CD14-positive monocyte (primary cell): ENCODE measurements at regions not wholly inside any gene's neighbourhood (a gene's known extent, or its start where the extent isn't known, plus 50 kb on each side); places are given as distances from the start of the nearest gene placed in this dataset.

Source experiments
- DNase-seq, 3 donors: peaks; one replicate each; pipeline ENCODE4 v3.0.0-alpha.2; 2011 to 2022
- H2AFZ ChIP-seq: 2 replicates; pipeline ENCODE4 v1.6.0; 2012; ENCODE audit warnings: mild to moderate bottlenecking, low read depth, low read length, inconsistent platforms; ENCODE audit not compliant: insufficient read depth, poor library complexity, severe bottlenecking
- H3K27ac ChIP-seq, 2 donors: 1 replicate in 1 of 2; 2 replicates in 1 of 2; pipeline ENCODE4 v1.5.1; 2012 to 2013; ENCODE audit warnings: low read length in 2 of 2, control low read depth in 1 of 2, inconsistent platforms in 1 of 2, low read depth in 1 of 2, mild to moderate bottlenecking in 1 of 2
- H3K27me3 ChIP-seq, 2 donors: one replicate each; pipeline versions ENCODE4 v1.6.0 to v1.6.1; 2011 to 2013; ENCODE audit warnings: low read length in 2 of 2; ENCODE audit not compliant: control insufficient read depth in 2 of 2, insufficient read depth in 2 of 2
- H3K36me3 ChIP-seq, 2 donors: replicated peaks in 1 of 2; 1 replicate in 1 of 2; 2 replicates in 1 of 2; pipeline versions ENCODE4 v1.5.1 to v1.6.1; 2012 to 2013; ENCODE audit warnings: low read length in 2 of 2, control low read depth in 1 of 2, inconsistent platforms in 1 of 2, mild to moderate bottlenecking in 1 of 2; ENCODE audit not compliant: insufficient read depth in 2 of 2, control insufficient read depth in 1 of 2
- H3K4me1 ChIP-seq, 2 donors: 1 replicate in 1 of 2; 2 replicates in 1 of 2; pipeline versions ENCODE4 v1.5.1 to v1.6.1; 2012 to 2013; ENCODE audit warnings: low read length in 2 of 2, control low read depth in 1 of 2, inconsistent platforms in 1 of 2, mild to moderate bottlenecking in 1 of 2, moderate library complexity in 1 of 2; ENCODE audit not compliant: insufficient read depth in 2 of 2, control insufficient read depth in 1 of 2
- H3K4me2 ChIP-seq: replicated peaks from 2 replicates; pipeline ENCODE3; 2012; ENCODE audit warnings: low read length, moderate library complexity, mild to moderate bottlenecking; ENCODE audit not compliant: poor library complexity, severe bottlenecking; ENCODE audit errors: extremely low read depth
- H3K4me3 ChIP-seq, 3 experiments: fragments of 200-600 bp in 1 of 3; sonication (generic) in 1 of 3; replicated peaks in 1 of 3; 1 replicate in 2 of 3; 2 replicates in 1 of 3; pipeline ENCODE4 v1.5.1; 2011 to 2013; ENCODE audit warnings: low read length in 3 of 3, mild to moderate bottlenecking in 3 of 3, control low read depth in 2 of 3, low read depth in 2 of 3, inconsistent platforms in 1 of 3, moderate library complexity in 1 of 3
- H3K79me2 ChIP-seq: 2 replicates; pipeline ENCODE4 v1.6.0; 2012; ENCODE audit warnings: mild to moderate bottlenecking, control low read depth, inconsistent platforms, low read length, moderate library complexity; ENCODE audit not compliant: insufficient read depth
- H3K9ac ChIP-seq: 2 replicates; pipeline ENCODE4 v1.6.0; 2017; ENCODE audit warnings: low read length, mild to moderate bottlenecking; ENCODE audit not compliant: insufficient read depth, poor library complexity, severe bottlenecking
- H3K9me3 ChIP-seq, 2 donors: replicated peaks in 1 of 2; 1 replicate in 1 of 2; 2 replicates in 1 of 2; pipeline versions ENCODE4 v1.5.1 to v1.6.1; 2012 to 2013; ENCODE audit warnings: low read length in 2 of 2, control low read depth in 1 of 2; ENCODE audit not compliant: control insufficient read depth in 1 of 2, insufficient read depth in 1 of 2
- H4K20me1 ChIP-seq: 2 replicates; pipeline ENCODE4 v1.6.0; 2012; ENCODE audit warnings: mild to moderate bottlenecking, low read length, control low read depth, moderate library complexity; ENCODE audit not compliant: insufficient read depth
- H3K27ac Mint-ChIP-seq, 7 donors: one replicate each; pipeline ENCODE4 v1.8.0; 2020; ENCODE audit warnings: mild to moderate bottlenecking in 7 of 7, mixed read lengths in 7 of 7, moderate library complexity in 6 of 7, inconsistent platforms in 2 of 7
- H3K27me3 Mint-ChIP-seq, 3 donors: one replicate each; pipeline ENCODE4 v1.8.0; 2021 to 2022; ENCODE audit warnings: low read depth in 3 of 3, mild to moderate bottlenecking in 3 of 3, mixed read lengths in 3 of 3, moderate library complexity in 3 of 3, inconsistent platforms in 1 of 3
- H3K36me3 Mint-ChIP-seq, 2 donors: one replicate each; pipeline ENCODE4 v1.8.0; 2020; ENCODE audit warnings: mixed read lengths in 2 of 2, inconsistent platforms in 1 of 2, mild to moderate bottlenecking in 1 of 2
- H3K4me1 Mint-ChIP-seq: one replicate; pipeline ENCODE4 v1.8.0; 2020; ENCODE audit warnings: mild to moderate bottlenecking, mixed read lengths
- H3K4me3 Mint-ChIP-seq, 2 donors: one replicate each; pipeline ENCODE4 v1.8.0; 2020; ENCODE audit warnings: mild to moderate bottlenecking in 2 of 2, mixed read lengths in 2 of 2, moderate library complexity in 1 of 2
- H3K9me3 Mint-ChIP-seq, 7 donors: one replicate each; pipeline ENCODE4 v1.8.0; 2020 to 2022; ENCODE audit warnings: mixed read lengths in 7 of 7, mild to moderate bottlenecking in 6 of 7, moderate library complexity in 6 of 7, inconsistent platforms in 2 of 7
- WGBS: methylation state at CpG from one replicate; pipeline ENCODE4 v1.1.5; 2013; ENCODE audit warnings: missing lambda C conversion rate; ENCODE audit not compliant: insufficient coverage; 5-methylcytosine and 5-hydroxymethylcytosine counted together
- intact Hi-C, 2 donors: fragments of 100-400 bp; cut with micrococcal nuclease; formaldehyde crosslinking; loops; one replicate each; pipeline versions ENCODE4 v1.15.0 to v1.15.1; 2023
- TF ChIP-seq, protein P1 (sequence below): fragments of 200-600 bp; IDR thresholded peaks from one replicate; pipeline ENCODE4 v1.8.0; 2022; ENCODE audit warnings: antibody characterized with exemption, mild to moderate bottlenecking

DNA sequence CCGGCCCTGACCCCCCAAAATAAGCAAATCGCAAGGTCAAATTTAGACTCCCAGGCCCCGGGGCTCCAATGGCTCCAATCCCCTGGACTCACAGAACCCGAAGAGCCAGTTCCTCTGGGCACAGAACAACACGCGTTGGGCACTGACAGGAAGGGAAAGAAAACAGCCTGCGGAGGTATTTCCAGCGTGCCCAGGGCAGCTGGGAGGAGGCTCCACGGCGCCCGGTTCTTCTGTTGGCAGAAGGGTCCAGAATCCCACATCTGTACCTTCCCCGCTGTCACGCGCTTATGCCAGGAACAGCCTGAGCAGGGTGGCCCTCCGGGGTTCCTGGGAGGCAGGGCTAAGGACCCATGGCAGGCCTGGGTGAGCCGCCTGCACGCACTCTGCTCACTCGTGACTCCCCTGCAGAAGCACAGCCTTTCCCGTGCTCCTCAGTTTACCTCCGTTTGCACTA lies 85.5 kb downstream of the RIPK4 start:
- no peaks in the 10 kb centered on the region for H4K20me1 ChIP-seq
- Mint-ChIP-seq H3K4me3 (peak overlapping the region; percentile 58 to 80), H3K9me3 (peaks cover 0 to 3% (median 0%) of the 10 kb centered on the region in 7 donors), H3K27ac (peak overlapping the region in 5 of 7 donors; percentile 45 to 82 (median 63)), H3K4me1 (peaks cover 31% of the 10 kb centered on the region), H3K27me3 (peaks cover 3 to 12% (median 4%) of the 10 kb centered on the region in 3 donors), H3K36me3 (no peaks in the 10 kb centered on the region)
- peaks cover 22 to 28% of the 10 kb centered on the region in 2 donors for H3K4me1 ChIP-seq
- no peak overlapping the region for H3K27ac ChIP-seq
- no peaks in the 10 kb centered on the region for H3K36me3 ChIP-seq
- DNase-seq, result no peak
- no peak overlapping the region for H2AFZ ChIP-seq
- peak overlapping the region; percentile 30 for H3K9ac ChIP-seq
- H3K4me2 ChIP-seq, result peak overlapping the region; percentile 9
- H3K9me3 ChIP-seq, result no peaks in the 10 kb centered on the region
- no peaks in the 10 kb centered on the region for H3K27me3 ChIP-seq
- WGBS, result 94% methylated on average over 19 of the region's 20 CpGs
- no peaks in the 10 kb centered on the region for H3K79me2 ChIP-seq
- intact Hi-C loops, result no loop called here
- H3K4me3 ChIP-seq, result no peak overlapping the region
- TF ChIP-seq, protein P1, sequence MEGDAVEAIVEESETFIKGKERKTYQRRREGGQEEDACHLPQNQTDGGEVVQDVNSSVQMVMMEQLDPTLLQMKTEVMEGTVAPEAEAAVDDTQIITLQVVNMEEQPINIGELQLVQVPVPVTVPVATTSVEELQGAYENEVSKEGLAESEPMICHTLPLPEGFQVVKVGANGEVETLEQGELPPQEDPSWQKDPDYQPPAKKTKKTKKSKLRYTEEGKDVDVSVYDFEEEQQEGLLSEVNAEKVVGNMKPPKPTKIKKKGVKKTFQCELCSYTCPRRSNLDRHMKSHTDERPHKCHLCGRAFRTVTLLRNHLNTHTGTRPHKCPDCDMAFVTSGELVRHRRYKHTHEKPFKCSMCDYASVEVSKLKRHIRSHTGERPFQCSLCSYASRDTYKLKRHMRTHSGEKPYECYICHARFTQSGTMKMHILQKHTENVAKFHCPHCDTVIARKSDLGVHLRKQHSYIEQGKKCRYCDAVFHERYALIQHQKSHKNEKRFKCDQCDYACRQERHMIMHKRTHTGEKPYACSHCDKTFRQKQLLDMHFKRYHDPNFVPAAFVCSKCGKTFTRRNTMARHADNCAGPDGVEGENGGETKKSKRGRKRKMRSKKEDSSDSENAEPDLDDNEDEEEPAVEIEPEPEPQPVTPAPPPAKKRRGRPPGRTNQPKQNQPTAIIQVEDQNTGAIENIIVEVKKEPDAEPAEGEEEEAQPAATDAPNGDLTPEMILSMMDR, result no peak

DNA sequence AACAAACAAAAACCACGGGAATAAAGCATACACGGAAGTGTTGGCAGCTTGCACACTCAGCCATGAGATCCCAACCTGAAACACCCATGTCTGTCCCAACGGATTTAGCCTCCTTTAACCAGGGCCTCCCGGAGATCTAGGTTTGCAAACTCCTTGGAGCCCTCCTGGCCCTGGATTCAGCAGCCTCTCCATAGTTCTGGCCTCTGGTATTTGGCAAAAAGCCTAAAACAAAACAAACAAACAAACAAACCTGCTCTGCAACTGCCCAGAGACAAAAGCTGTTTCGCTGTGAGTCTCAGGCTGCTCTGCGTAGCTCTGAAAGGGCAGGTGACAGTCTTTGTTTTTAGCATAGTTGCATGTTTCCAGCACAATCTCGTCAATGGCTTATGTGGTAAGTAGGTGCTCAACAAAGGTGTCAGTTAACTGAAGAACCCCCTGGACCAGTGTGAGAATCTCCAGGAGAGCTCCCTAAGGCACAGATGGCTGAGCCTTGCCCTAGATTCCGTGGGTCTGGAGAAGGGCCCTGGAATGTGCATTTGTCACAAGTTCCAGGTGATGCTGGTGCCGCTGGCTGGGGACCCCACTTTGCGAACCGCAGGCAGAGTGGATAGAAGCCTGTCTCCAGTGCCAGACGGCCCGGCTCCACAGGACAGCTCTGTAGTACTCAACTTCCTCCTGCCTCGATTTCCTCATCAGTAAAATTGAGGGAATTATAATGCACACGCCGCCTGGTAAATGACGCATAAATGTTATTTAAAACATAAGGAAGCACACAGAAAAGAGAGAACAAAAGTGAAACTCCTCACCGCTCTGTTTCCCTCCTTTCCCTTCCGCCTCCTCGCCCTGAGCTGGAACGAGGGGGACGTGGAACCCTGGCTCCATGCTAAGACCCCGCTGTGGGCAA lies 86.2 kb downstream of the RIPK4 start:
- TF ChIP-seq, protein P1, result no peak
- no peaks in the 10 kb centered on the region for H3K36me3 Mint-ChIP-seq

More for the DNA sequence above, 86.2 kb downstream of the RIPK4 start:
- H3K4me1 Mint-ChIP-seq, result peaks cover 31% of the 10 kb centered on the region
- Histone ChIP-seq H3K36me3 (no peaks in the 10 kb centered on the region), H3K4me3 (no peak overlapping the region), H3K9ac (peak overlapping the region; percentile 30), H4K20me1 (no peaks in the 10 kb centered on the region), H3K4me2 (peak overlapping the region; percentile 9), H3K27ac (no peak overlapping the region), H3K4me1 (peaks cover 22 to 28% of the 10 kb centered on the region in 2 donors), H3K27me3 (no peaks in the 10 kb centered on the region), H3K9me3 (no peaks in the 10 kb centered on the region), H3K79me2 (no peaks in the 10 kb centered on the region), H2AFZ (no peak overlapping the region)
- peaks cover 3 to 12% (median 4%) of the 10 kb centered on the region in 3 donors for H3K27me3 Mint-ChIP-seq
- peak in 2 of 3 donors; percentile 40 to 41 for DNase-seq
- H3K27ac Mint-ChIP-seq, result peak overlapping the region in 6 of 7 donors; percentile 41 to 82 (median 52)
- WGBS, result 90% methylated on average over 14 of the region's 23 CpGs
- peak overlapping the region; percentile 58 to 80 for H3K4me3 Mint-ChIP-seq
- intact Hi-C loops, result no loop called here
- H3K9me3 Mint-ChIP-seq, result peaks cover 0 to 3% (median 0%) of the 10 kb centered on the region in 7 donors
